GM23338 (cell line): ENCODE measurements at regions not wholly inside any gene's neighbourhood (a gene's known extent, or its start where the extent isn't known, plus 50 kb on each side); places are given as distances from the start of the nearest gene placed in this dataset.

ENCODE experiments used
- ATAC-seq: fragments of 200-7000 bp; cut with Tn5 transposase; 3 replicates; pipeline ENCODE4 v1.9.1; 2020
- DNase-seq: peaks from one replicate; pipeline ENCODE4 v3.0.0-alpha.2; 2015; ENCODE audit warnings: low spot score
- H2AFZ ChIP-seq: fragments of 200-600 bp; sonication (generic); 2 replicates; pipeline ENCODE4 v1.8.0; 2016; ENCODE audit warnings: antibody characterized with exemption, mild to moderate bottlenecking, moderate library complexity
- H3F3A ChIP-seq: fragments of 200-600 bp; sonication (generic); replicated peaks from 2 replicates; pipeline ENCODE4 v1.8.0; 2017; ENCODE audit warnings: antibody characterized with exemption, mixed run types, low read depth
- H3K27ac ChIP-seq: fragments of 200-600 bp; sonication (generic); 2 replicates; pipeline ENCODE4 v1.6.1; 2016; ENCODE audit warnings: low read depth
- H3K27me3 ChIP-seq: fragments of 200-600 bp; sonication (generic); 2 replicates; pipeline ENCODE4 v1.8.0; 2016; ENCODE audit warnings: mild to moderate bottlenecking, mixed run types, moderate library complexity; ENCODE audit not compliant: insufficient read depth
- H3K36me3 ChIP-seq: fragments of 200-600 bp; sonication (generic); 2 replicates; pipeline ENCODE4 v1.8.0; 2016; ENCODE audit warnings: mild to moderate bottlenecking; ENCODE audit not compliant: insufficient read depth
- H3K4me1 ChIP-seq: fragments of 200-600 bp; sonication (generic); 2 replicates; pipeline ENCODE4 v1.8.0; 2016; ENCODE audit warnings: mild to moderate bottlenecking, moderate library complexity; ENCODE audit not compliant: insufficient read depth
- H3K4me2 ChIP-seq: fragments of 200-600 bp; sonication (generic); 2 replicates; pipeline ENCODE4 v1.7.1; 2017; ENCODE audit warnings: mixed run types
- H3K4me3 ChIP-seq: fragments of 200-600 bp; sonication (generic); 2 replicates; pipeline ENCODE4 v1.6.1; 2016; ENCODE audit warnings: mixed run types
- H3K79me2 ChIP-seq: fragments of 200-600 bp; sonication (generic); replicated peaks from 2 replicates; pipeline ENCODE4 v1.8.0; 2017; ENCODE audit warnings: mild to moderate bottlenecking; ENCODE audit not compliant: insufficient read depth
- H3K9me2 ChIP-seq: fragments of 200-600 bp; sonication (generic); 2 replicates; pipeline ENCODE4 v1.8.0; 2017; ENCODE audit not compliant: insufficient read depth
- H4K20me1 ChIP-seq: fragments of 200-600 bp; sonication (generic); replicated peaks from 2 replicates; pipeline ENCODE4 v1.8.0; 2017; ENCODE audit warnings: mild to moderate bottlenecking; ENCODE audit not compliant: insufficient read depth
- H3K27ac Mint-ChIP-seq: 2 replicates; pipeline ENCODE4 v1.8.0; 2020; ENCODE audit warnings: inconsistent platforms, mild to moderate bottlenecking, moderate library complexity, mixed read lengths
- H3K27me3 Mint-ChIP-seq: 3 replicates; pipeline ENCODE4 v1.8.0; 2022; ENCODE audit warnings: low read depth, mild to moderate bottlenecking, moderate library complexity, mixed read lengths, inconsistent platforms; ENCODE audit not compliant: insufficient read depth, poor library complexity
- H3K36me3 Mint-ChIP-seq: 3 replicates; pipeline ENCODE4 v1.8.0; 2021; ENCODE audit warnings: low read depth, mild to moderate bottlenecking, inconsistent platforms, moderate library complexity, mixed read lengths
- H3K4me1 Mint-ChIP-seq: 3 replicates; pipeline ENCODE4 v1.8.0; 2020; ENCODE audit warnings: mild to moderate bottlenecking, inconsistent platforms, mixed read lengths
- H3K4me3 Mint-ChIP-seq: 3 replicates; pipeline ENCODE4 v1.8.0; 2021; ENCODE audit warnings: moderate library complexity, mild to moderate bottlenecking, inconsistent platforms, mixed read lengths
- H3K9me3 Mint-ChIP-seq: 3 replicates; pipeline ENCODE4 v1.8.0; 2020; ENCODE audit warnings: moderate library complexity, mild to moderate bottlenecking, inconsistent platforms, mixed read lengths
- CREB1 ChIP-seq: fragments of 250-450 bp; sonication (Bioruptor Pico); IDR thresholded peaks from 2 replicates; pipeline ENCODE4 v1.5.0; 2020; ENCODE audit warnings: low read depth, mild to moderate bottlenecking, moderate library complexity
- ETS1 ChIP-seq: IDR thresholded peaks from 2 replicates; pipeline ENCODE4 v1.6.1; 2016; ENCODE audit warnings: antibody characterized with exemption
- EZH2 ChIP-seq: fragments of 200-600 bp; sonication (generic); IDR thresholded peaks from one replicate; pipeline ENCODE4 v1.8.0; 2017; ENCODE audit warnings: antibody characterized with exemption, mild to moderate bottlenecking, low read depth; ENCODE audit not compliant: unreplicated experiment
- JUNB ChIP-seq: IDR thresholded peaks from one replicate; pipeline ENCODE4 v1.6.1; 2016; ENCODE audit warnings: antibody characterized with exemption; ENCODE audit not compliant: unreplicated experiment
- NANOG ChIP-seq: IDR thresholded peaks from 2 replicates; pipeline ENCODE4 v1.6.1; 2016; ENCODE audit warnings: antibody characterized with exemption, borderline replicate concordance
- POLR2AphosphoS5 ChIP-seq: IDR thresholded peaks from 2 replicates; pipeline ENCODE4 v1.6.1; 2016; ENCODE audit warnings: antibody characterized with exemption, low read depth
- STAT1 ChIP-seq: IDR thresholded peaks from one replicate; pipeline ENCODE4 v1.6.1; 2016; ENCODE audit warnings: antibody characterized with exemption; ENCODE audit not compliant: unreplicated experiment
- ZNF114 ChIP-seq: fragments of 250-450 bp; sonication (Bioruptor Pico); IDR thresholded peaks from 2 replicates; pipeline ENCODE4 v1.5.0; 2020; ENCODE audit warnings: mild to moderate bottlenecking, moderate library complexity
- ZNF462 ChIP-seq: fragments of 250-450 bp; sonication (Bioruptor Pico); IDR thresholded peaks from 2 replicates; pipeline ENCODE4 v1.5.0; 2020; ENCODE audit warnings: mild to moderate bottlenecking, moderate library complexity
- TF ChIP-seq, protein P1 (sequence below): IDR thresholded peaks from one replicate; pipeline ENCODE4 v1.6.1; 2018; ENCODE audit warnings: antibody characterized with exemption; ENCODE audit not compliant: unreplicated experiment

DNA sequence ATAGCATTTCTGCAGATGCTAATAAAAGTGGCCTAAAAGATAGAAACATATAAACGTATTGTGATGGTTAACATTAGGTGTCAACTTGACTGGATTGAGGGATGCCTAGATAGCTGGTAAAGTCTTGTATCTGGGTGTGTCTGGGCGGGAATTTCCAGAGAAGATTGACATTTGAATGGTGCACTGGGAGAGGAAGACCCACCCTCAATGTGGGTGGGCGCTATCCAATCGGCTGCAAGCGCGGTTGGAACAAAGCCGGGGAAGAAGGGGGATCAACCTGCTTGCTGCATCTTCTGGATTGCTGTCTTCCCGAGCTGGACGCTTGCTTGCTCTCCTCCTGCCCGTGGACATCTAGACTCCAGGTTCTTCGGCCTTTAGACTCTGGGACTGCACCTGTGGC is 114.0 kb upstream of the ZNF644 start:
- no peak overlapping the region for H3K4me3 Mint-ChIP-seq
- TF ChIP-seq, protein P1, sequence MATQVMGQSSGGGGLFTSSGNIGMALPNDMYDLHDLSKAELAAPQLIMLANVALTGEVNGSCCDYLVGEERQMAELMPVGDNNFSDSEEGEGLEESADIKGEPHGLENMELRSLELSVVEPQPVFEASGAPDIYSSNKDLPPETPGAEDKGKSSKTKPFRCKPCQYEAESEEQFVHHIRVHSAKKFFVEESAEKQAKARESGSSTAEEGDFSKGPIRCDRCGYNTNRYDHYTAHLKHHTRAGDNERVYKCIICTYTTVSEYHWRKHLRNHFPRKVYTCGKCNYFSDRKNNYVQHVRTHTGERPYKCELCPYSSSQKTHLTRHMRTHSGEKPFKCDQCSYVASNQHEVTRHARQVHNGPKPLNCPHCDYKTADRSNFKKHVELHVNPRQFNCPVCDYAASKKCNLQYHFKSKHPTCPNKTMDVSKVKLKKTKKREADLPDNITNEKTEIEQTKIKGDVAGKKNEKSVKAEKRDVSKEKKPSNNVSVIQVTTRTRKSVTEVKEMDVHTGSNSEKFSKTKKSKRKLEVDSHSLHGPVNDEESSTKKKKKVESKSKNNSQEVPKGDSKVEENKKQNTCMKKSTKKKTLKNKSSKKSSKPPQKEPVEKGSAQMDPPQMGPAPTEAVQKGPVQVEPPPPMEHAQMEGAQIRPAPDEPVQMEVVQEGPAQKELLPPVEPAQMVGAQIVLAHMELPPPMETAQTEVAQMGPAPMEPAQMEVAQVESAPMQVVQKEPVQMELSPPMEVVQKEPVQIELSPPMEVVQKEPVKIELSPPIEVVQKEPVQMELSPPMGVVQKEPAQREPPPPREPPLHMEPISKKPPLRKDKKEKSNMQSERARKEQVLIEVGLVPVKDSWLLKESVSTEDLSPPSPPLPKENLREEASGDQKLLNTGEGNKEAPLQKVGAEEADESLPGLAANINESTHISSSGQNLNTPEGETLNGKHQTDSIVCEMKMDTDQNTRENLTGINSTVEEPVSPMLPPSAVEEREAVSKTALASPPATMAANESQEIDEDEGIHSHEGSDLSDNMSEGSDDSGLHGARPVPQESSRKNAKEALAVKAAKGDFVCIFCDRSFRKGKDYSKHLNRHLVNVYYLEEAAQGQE, result no peak
- TF ChIP-seq CREB1 (CRISPR knock-in tag), result no peak
- no peak for TF ChIP-seq ZNF462 (CRISPR knock-in tag)
- no peak for TF ChIP-seq ZNF114 (CRISPR knock-in tag)
- TF ChIP-seq EZH2, result no peak
- TF ChIP-seq STAT1, result no peak
- TF ChIP-seq ETS1, result no peak
- no peak for TF ChIP-seq JUNB
- TF ChIP-seq POLR2AphosphoS5, result no peak
- TF ChIP-seq NANOG, result no peak
- H3F3A ChIP-seq, result no peaks in the 10 kb centered on the region

More for the DNA sequence above, 114.0 kb upstream of the ZNF644 start:
- ATAC-seq, result peak; percentile 28; the same call in 1 of the 3 replicates
- H3K4me1 ChIP-seq, result peaks cover 15% of the 10 kb centered on the region
- H3K79me2 ChIP-seq, result no peaks in the 10 kb centered on the region
- H2AFZ ChIP-seq, result peak overlapping the region; percentile 74; the same call in 1 of the 2 replicates
- no peaks in the 10 kb centered on the region for H3K9me2 ChIP-seq
- H3K4me3 ChIP-seq, result peak overlapping the region; percentile 31; the same call in 1 of the 2 replicates
- 0 out of 2 replicates have a peak overlapping the region, but pooled peaks have one; percentile 38 for H3K4me2 ChIP-seq
- H3K9me3 Mint-ChIP-seq, result no peaks in the 10 kb centered on the region; the same call in 2 of the 3 replicates
- H3K27ac Mint-ChIP-seq, result no peak overlapping the region
- H3K27ac ChIP-seq, result no peak overlapping the region
- H3K36me3 Mint-ChIP-seq, result no peaks in the 10 kb centered on the region
- peaks cover 3% of the 10 kb centered on the region for H3K27me3 Mint-ChIP-seq
- H4K20me1 ChIP-seq, result no peaks in the 10 kb centered on the region
- H3K4me1 Mint-ChIP-seq, result peaks cover 20% of the 10 kb centered on the region
- no peaks in the 10 kb centered on the region for H3K36me3 ChIP-seq
- DNase-seq, result peak; percentile 49
- no peaks in the 10 kb centered on the region for H3K27me3 ChIP-seq
